HG03139 (cell line): ENCODE measurements at regions not wholly inside any gene's neighbourhood (a gene's known extent, or its start where the extent isn't known, plus 50 kb on each side); places are given as distances from the start of the nearest gene placed in this dataset.

Experiments
- ATAC-seq: cut with Tn5 transposase; IDR thresholded peaks from one replicate; pipeline ENCODE4 v1.9.1; 2021; ENCODE audit not compliant: unreplicated experiment

- ATAC-seq, result no peak
These were observed 175.2 kb downstream of the ZNF330 start for GRCh38 chr4:141395919-141396318.

DNA sequence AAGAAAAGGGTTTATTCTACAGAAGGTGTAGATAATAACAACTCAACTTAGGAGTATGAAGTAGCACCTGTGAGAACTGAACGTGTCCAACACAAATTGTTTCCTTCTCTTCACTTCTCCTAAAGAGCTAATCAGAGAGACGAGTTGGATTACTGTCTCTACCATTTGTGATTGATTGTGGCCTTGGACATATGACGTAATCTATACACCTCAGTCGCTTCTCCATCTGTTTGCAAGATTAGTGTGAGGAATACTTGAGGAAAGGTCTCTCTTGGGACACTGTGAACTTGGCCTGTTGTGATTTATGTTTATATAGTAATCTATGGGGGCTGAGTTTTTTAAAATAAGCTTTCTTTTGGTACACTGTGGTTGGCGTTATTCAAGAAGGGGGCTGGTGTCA lies 182.0 kb downstream of the ZNF330 start:
- no peak for ATAC-seq

- no peak for ATAC-seq
These were observed 183.1 kb downstream of the ZNF330 start for GRCh38 chr4:141403782-141404181.

DNA sequence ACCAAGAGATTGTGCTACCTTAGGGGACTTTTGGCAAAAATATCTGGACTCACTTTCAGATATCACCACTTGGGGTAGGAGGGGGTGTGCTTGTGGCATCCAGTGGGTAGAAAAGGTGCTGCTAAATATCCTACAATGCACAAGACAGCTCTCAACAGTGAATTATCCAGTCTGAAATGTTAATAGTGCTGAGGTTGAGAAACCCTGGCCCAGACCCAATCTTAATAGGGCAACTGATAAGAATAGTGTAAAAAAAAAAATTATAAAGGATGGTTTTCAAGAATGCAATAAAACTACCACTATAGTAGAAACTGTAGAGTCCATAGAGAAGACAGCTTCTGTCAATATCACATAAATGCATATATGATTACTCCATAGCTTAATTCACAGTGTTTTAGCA lies 185.5 kb downstream of the ZNF330 start:
- no peak for ATAC-seq

- ATAC-seq, result no peak
These were observed 188.9 kb downstream of the ZNF330 start for GRCh38 chr4:141409556-141409955.

DNA sequence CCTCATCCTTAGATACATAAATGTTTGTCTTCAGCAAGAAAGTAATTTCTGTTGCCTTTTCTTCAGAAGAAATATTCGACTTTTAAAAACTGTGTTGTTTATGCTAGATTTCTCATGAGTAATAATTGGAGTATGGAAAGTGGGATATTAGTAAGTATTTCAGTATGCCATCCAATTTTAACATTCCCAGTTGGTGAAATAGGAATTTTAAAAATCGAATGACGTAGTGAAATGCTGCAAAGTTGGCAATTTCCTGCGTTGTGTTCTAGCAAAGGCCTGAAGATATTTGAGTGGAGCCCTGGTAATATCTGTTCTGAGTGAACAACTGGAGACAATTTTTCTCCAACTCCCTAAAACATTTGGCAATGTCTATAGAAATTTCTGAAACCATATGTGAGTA lies 190.1 kb downstream of the ZNF330 start:
- no peak for ATAC-seq

GRCh38 chr4:141411936-141412335 lies 191.2 kb downstream of the ZNF330 start:
- ATAC-seq, result no peak

GRCh38 chr4:141413366-141413765 lies 192.7 kb downstream of the ZNF330 start:
- ATAC-seq, result no peak

- no peak for ATAC-seq
These were observed 195.0 kb downstream of the ZNF330 start for GRCh38 chr4:141415651-141416050.

GRCh38 chr4:141416219-141416618 lies 195.5 kb downstream of the ZNF330 start:
- no peak for ATAC-seq

DNA sequence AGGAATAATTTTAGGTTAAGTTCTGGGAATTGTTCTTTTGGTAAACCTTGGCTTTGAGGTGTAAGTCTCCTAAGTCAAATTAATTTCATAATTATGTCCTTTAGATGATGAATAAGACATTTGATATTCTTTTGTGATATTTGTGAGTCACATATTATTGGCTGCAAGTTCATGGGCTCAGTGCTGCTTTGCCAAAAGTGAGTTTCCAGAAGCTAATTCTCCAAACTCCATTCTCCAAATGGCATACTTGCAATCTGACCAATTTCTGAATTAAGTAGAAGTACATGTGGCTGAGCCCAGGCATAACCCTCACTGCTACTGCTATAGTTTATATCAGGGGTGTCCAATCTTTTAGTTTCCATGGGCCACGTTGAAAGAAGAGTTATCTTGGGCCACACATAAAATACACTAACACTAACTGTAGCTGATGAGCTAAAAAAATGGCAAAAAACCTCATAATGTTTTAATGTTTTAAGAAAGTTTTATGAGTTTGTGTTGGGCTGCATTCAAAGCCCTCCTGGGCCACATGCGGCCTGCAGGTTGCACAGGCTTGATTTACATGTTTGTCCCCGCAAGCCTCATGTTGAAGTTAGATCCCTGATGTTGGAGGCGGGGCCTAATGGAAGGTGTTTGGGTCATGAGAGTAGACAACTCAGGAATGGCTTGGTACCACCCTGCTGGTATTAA lies 196.1 kb downstream of the ZNF330 start:
- ATAC-seq, result no peak

- no peak for ATAC-seq
These were observed 196.7 kb downstream of the ZNF330 start for GRCh38 chr4:141417387-141417786.

DNA sequence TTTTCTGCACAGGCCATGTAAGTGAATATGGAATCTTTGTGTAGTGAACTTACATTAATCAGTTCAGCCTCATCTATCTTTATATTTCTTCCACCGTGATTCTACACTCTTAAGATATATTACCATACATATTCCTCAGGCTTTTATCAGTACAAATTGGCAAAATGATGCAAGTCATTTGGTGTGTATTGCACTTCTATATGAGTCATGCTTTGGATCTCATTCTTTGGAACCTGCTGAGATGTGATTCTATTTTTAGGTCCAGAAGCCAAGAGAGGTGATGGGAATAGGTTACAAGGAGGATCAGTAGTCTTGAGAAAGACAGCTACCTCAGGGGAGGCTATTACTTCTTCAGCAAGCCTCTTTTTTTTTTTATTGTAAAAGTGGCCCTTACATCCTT lies 204.4 kb downstream of the ZNF330 start:
- ATAC-seq, result no peak

DNA sequence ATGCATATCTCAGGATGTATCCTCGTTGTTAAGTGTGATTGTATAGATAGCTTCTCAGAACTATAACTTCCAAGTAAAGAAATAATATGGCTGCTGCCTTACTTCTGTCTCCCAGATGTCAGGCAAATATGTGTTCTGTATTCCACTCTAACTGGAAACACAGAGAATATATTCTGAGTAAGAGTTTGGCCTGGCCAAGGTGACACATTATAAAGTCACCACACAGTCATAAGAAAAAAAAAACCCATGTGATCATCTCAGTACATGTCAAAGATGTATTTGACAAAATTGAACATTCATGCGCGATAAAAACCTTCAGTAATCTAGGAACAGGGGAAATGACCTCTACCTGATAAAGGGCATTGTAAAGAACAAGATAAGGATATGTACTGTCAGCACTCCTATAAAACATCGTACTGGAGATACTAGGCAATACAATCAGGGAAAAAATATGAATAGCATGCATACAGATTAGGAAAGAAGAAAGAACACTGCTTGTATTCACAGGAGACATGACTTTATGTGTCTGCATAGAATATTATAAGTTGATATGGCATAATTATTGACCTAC lies 207.1 kb downstream of the ZNF330 start:
- ATAC-seq, result no peak

DNA sequence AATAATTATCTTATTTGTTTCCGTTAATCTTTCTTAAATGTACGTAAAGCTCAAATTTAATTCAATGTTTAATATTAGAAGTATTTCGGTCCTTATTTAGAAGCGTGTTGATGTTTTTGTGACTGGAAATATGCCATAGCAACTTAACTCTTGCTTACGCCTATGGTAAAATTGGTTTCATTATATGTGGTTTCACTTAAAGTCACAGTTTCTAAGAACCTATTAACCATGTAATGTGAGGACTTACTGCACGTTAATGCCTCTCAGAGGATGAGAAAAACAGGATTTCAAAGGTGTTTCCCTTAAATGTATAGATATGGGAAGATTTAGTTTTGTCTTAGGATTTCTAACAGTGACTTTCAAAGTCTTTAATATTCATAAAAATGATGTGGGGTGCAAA lies 206.4 kb upstream of the IL15 start:
- ATAC-seq, result no peak

GRCh38 chr4:141430686-141431085 lies 205.7 kb upstream of the IL15 start:
- ATAC-seq, result no peak

- ATAC-seq, result no peak
These were observed 204.2 kb upstream of the IL15 start for GRCh38 chr4:141432000-141432712.

GRCh38 chr4:141435446-141436225 lies 200.7 kb upstream of the IL15 start:
- ATAC-seq, result no peak

DNA sequence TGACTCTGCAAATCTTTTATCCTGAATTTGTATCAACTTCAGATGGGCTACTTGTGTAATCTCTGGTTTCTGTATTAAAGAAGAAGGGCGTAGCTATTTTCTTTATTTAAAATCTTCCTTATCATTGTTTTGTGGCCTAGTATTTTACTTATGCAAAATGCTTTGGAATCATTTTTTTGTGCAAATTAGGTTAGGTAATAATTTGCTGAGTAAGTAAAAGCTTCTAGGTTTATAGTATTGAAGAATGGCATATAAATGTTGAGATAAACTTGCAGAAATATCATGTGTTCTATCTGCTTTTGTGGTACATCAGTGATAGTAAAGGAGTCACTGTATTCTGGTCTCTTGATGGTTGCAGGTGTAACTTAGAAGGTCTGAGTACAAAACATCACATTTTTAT lies 197.2 kb upstream of the IL15 start:
- ATAC-seq, result no peak

- ATAC-seq, result no peak
These were observed 188.6 kb upstream of the IL15 start for GRCh38 chr4:141447761-141448160.

DNA sequence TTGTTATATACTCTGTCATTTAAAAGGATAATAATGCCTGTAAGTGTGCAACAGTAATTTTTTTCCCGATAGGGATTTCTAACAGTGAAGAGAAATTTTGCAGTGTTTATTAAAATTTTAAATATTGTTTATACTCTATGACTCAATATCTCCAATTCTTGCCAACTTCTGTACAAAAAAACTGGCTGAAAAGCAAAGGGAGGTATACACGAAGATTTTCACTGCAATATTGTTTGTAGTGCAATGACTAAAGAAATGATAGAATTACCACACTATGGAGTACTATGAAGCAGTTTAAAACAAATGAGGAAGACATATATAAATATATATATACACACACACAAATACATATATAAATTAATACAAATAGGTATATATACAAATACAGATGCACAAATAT lies 187.9 kb upstream of the IL15 start:
- ATAC-seq, result no peak

GRCh38 chr4:141449927-141450326 lies 186.5 kb upstream of the IL15 start:
- ATAC-seq, result no peak
